ENCODE measurements at regions not wholly inside any gene's neighbourhood (a gene's known extent, or its start where the extent isn't known, plus 50 kb on each side); places are given as distances from the start of the nearest gene placed in this dataset.

- Histone ChIP-seq H3K9ac (ENCODE audit: extremely low read depth, insufficient read length, low read length) (no peak overlapping the region), H3K23ac (ENCODE audit: insufficient read length, low read depth, low read length) (no peak overlapping the region), H3K4me2 (ENCODE audit: insufficient read depth, insufficient read length, low read length) (no peak overlapping the region), H3K27ac (ENCODE audit: insufficient read length, low read depth, low read length) (no peak overlapping the region), H3K9me3 (ENCODE audit: control insufficient read depth, low read depth, low read length) (no peaks in the 10 kb centered on the region), H3K23me2 (ENCODE audit: insufficient read length, low read depth, low read length, poor library complexity, severe bottlenecking) (no peaks in the 10 kb centered on the region), H2AK5ac (ENCODE audit: insufficient read length, low read length) (no peak overlapping the region), H3K14ac (ENCODE audit: insufficient read depth, low read length) (no peak overlapping the region), H3K79me2 (ENCODE audit: insufficient read depth, low read length) (no peaks in the 10 kb centered on the region), H3K56ac (ENCODE audit: insufficient read length, low read depth, low read length) (no peak overlapping the region), H2BK5ac (ENCODE audit: insufficient read length, low read length) (no peak overlapping the region), H3K27me3 (ENCODE audit: insufficient read depth, low read length) (no peaks in the 10 kb centered on the region), H2AFZ (ENCODE audit: low read length) (no peak overlapping the region), H4K91ac (ENCODE audit: insufficient read length, low read depth, low read length) (no peak overlapping the region), H3K79me1 (ENCODE audit: insufficient read depth, low read depth, low read length, poor library complexity, severe bottlenecking) (no peaks in the 10 kb centered on the region), H2BK120ac (ENCODE audit: low read depth, low read length, poor library complexity, severe bottlenecking) (no peak overlapping the region), H2BK15ac (ENCODE audit: low read depth, low read length) (no peak overlapping the region), H3K4ac (ENCODE audit: low read depth, low read length) (no peak overlapping the region), H3K18ac (ENCODE audit: insufficient read length, low read depth, low read length) (no peak overlapping the region), H4K20me1 (ENCODE audit: control insufficient read depth, insufficient read depth, insufficient read length) (no peaks in the 10 kb centered on the region), H4K8ac (replicated peaks; ENCODE audit: insufficient read length, low read depth, low read length) (no peak overlapping the region), H3T11ph (ENCODE audit: low read length) (no peak overlapping the region), H2BK12ac (ENCODE audit: insufficient read length, low read depth, low read length) (no peak overlapping the region), H3K4me1 (ENCODE audit: insufficient read depth, low read length) (no peaks in the 10 kb centered on the region), H4K5ac (ENCODE audit: insufficient read length, low read depth, low read length) (no peak overlapping the region), H2BK20ac (ENCODE audit: low read depth, low read length, poor library complexity, severe bottlenecking) (no peak overlapping the region)
- no peaks in the 10 kb centered on the region for H3K27me3 Mint-ChIP-seq (ENCODE audit: low read depth)
- H3K9me3 Mint-ChIP-seq = no peaks in the 10 kb centered on the region; a peak in 1 of 5 replicates
- TF ChIP-seq, protein P1, sequence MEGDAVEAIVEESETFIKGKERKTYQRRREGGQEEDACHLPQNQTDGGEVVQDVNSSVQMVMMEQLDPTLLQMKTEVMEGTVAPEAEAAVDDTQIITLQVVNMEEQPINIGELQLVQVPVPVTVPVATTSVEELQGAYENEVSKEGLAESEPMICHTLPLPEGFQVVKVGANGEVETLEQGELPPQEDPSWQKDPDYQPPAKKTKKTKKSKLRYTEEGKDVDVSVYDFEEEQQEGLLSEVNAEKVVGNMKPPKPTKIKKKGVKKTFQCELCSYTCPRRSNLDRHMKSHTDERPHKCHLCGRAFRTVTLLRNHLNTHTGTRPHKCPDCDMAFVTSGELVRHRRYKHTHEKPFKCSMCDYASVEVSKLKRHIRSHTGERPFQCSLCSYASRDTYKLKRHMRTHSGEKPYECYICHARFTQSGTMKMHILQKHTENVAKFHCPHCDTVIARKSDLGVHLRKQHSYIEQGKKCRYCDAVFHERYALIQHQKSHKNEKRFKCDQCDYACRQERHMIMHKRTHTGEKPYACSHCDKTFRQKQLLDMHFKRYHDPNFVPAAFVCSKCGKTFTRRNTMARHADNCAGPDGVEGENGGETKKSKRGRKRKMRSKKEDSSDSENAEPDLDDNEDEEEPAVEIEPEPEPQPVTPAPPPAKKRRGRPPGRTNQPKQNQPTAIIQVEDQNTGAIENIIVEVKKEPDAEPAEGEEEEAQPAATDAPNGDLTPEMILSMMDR (conservative IDR thresholded peaks at IDR 0.05) = no peak
- no peak for DNase-seq
- H3K4me1 Mint-ChIP-seq = no peaks in the 10 kb centered on the region; a peak in 1 of 4 replicates
- no peak overlapping the region for H3K27ac Mint-ChIP-seq
- no peaks in the 10 kb centered on the region for H3K36me3 Mint-ChIP-seq (ENCODE audit: insufficient read depth in 1 of 3, low read depth in 3 of 3)
- no peak overlapping the region for H3K4me3 Mint-ChIP-seq
- no CpG with 5 or more reads among the region's 3 CpGs for WGBS (ENCODE audit: extremely low coverage, insufficient read length, low lambda C conversion rate)
Observed at GRCh38 chr9:3080951-3081350, 237.1 kb upstream of the PUM3 start.
